ENCODE measurements at regions not wholly inside any gene's neighbourhood (a gene's known extent, or its start where the extent isn't known, plus 50 kb on each side); places are given as distances from the start of the nearest gene placed in this dataset.

DNA sequence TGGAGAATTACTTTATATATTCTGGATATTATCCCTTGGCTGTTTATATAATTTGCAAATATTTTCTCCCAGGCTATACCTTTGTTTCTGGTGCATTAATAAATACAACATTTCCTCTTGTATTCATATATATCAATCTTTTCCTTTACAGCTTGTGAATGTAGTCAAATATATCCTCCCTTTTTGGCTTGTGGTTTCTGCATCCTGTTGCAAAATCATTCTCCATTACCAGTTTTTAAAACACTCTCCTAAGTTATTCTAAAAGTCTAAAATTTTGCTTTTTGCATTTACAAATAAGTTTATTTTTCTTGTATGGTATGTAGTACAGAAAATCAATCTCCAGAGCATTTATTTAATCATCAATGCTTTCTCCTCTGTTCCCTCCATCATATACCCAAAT is 909.4 kb downstream of the ADGRL2 start:
- DNase-seq = no peak

DNA sequence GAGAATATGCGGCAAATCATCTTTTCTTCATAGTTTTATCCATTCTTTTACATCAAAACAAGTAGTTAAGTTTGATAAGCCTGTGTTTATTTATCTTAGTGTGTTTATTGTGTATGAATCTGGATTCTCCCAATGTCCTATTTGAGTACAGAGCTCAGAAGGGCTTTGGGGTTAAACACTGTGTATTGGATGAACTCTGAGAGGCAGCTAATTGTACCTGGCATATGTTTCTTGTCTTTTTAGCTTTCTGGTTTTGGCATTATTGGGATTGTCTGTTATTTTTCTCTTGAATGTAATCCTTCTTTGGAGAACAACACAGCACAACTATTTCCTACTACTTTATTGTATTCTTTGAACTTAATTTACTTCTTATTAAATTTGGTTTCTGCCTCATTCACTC is 906.9 kb downstream of the ADGRL2 start:
- no peak for DNase-seq

- no peak for DNase-seq
Measured at GRCh38 chr1:82706741-82707140, 906.0 kb downstream of the ADGRL2 start.

GRCh38 chr1:82704966-82705365 is 904.2 kb downstream of the ADGRL2 start:
- no peak for DNase-seq

GRCh38 chr1:82704393-82704792 is 903.7 kb downstream of the ADGRL2 start:
- DNase-seq = no peak

GRCh38 chr1:82703951-82704350 is 903.2 kb downstream of the ADGRL2 start:
- no peak for DNase-seq

GRCh38 chr1:82700476-82700875 is 899.7 kb downstream of the ADGRL2 start:
- peak; percentile 13 for DNase-seq

DNA sequence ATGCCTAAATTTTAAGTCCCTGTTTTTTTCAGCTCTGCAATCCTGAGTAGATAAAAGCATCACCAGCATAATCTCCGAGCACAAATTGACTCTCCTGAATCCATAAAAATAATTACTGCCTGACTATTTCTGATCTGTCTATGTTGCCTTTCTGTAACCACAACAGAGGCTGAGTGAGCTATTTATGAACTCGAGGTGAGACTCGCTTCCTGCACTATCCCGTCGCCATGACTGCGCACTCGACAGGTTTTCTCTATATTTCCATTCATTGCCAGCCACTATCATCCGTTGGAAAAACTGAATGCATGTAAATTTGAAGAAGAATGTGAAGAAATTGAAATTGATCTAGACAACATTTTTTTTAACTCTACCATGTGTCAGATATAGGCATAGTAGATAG is 897.2 kb downstream of the ADGRL2 start:
- peak; percentile 82 for DNase-seq

DNA sequence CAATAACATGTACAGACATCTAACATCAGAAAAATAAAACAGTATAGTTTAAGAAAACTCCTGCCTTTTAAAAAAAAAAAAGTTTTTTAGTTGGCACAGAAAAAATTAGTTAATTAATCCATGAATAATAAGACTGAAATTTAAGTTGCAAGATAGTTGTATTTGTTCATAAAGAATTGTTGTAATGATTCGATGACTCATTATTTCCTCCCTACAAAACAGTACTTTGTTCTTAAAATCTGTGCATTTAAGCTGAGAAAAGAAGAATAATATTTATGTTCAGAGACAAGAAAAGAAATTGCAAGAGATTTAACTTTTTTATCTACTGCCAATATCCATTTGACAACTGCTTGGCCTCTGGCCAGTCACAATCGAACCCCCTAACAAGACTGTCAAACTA is 894.7 kb downstream of the ADGRL2 start:
- no peak for DNase-seq

- DNase-seq = no peak
Measured at GRCh38 chr1:82690411-82690810, 889.7 kb downstream of the ADGRL2 start.

DNA sequence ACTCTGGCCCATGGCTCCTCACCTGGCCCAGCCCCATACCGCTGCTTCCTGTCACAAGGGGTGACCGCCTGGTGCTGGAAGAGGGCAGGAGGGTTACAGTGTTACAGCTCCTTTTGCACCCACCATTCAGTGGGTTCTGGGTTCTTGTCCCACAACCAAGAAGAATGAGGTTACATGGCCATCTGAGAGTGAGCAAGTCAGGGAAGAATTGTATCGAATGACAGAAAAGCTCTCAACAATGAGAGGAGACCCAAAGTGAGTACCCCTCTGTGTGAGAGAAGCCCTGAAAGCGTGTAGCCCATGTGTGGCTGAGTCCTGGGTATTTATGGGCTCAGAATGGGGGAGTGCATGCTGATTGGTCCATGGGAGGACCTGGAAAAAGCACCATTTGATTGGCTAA is 888.5 kb downstream of the ADGRL2 start:
- no peak for DNase-seq

DNA sequence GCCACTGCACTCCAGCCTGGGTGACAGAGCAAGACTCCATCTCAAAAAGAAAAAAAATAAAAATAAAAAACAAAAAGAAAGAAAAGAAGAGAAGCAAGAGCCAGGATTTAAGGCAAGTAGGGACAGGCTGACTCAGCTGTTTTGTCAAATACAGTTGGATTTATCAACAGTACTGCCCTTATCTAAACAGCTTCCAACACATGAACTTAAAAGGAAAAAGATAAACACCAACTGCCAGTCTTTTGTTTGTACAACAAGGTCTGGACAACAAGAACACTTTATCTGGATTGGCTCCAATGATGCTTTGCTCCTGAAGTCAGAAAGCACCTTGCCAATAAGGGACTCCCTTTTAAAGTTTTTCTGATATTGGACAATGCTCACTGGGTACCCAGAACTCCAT is 886.0 kb downstream of the ADGRL2 start:
- DNase-seq = no peak

GRCh38 chr1:82646888-82647287 is 846.2 kb downstream of the ADGRL2 start:
- no peak for DNase-seq

DNA sequence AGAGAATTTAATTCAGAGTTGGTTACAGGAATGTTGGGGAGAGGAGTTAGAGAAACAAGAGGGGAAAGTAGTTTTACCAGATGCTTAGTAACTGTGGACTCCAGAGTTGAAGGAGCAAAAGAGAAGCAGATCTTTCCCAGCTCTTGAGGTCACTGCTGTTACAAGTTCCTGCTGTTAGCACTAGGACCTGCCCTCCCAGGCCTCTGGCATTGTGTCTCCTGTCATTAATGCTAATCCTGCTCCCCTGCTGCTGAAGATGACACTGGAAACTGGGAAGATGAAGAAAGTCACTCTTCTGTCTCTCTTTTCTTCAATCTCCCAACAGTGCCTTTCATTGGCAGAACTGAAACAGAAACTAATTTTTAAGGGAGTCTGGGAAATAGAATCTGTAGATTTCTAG is 845.6 kb downstream of the ADGRL2 start:
- DNase-seq = no peak

DNA sequence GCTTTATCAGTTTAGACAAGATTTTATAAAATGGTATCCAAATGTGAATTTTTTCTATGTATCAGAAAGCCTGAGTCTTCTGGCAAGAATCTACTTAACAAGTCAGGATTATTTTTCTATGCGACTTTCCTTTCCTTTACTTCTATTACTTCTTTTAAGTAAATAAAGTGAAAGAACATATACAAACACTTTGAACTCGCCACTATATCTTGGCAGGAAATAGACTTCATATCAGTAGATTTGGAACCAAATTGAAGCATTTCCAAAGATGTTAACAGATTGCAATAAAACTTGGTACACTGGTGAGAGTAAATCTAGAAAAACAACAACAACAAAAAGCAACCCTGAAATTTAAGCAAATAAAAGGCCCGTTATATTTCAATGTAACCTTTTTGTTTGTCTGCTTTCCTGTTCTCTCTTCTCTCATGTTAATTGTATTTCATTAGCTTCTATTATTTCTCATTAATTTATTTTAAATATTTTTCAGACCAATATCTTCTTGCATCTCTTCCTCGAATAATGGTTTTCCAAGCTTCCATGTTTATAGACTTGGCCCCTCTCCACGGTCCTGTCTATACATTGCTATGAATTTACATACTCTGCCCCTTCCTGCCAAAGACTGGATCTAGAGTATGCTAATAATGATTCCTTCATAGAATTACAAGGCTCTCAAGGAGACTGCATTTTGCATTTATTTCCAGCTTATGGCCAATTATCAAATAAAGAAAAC is 843.6 kb downstream of the ADGRL2 start:
- no peak for DNase-seq

- no peak for DNase-seq
Measured at GRCh38 chr1:82640352-82640751, 839.6 kb downstream of the ADGRL2 start.

DNA sequence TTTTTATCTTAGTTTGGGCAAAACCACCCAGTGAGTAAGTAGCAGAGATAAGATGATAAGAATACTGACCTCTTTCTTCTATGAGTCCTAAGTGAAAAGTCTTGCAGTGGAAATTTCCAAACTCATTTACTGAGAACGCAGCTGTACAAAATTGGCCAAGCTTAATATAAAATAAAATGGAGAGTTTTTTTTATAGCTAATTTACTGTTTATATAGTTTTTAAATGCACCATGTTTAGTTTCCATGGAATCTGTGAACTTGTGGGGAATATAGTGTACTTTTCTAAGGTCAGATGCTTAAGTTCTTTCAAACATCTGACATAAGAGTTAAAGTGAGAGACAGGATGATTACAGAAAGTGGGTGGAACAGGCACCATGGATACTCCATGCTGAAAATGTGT is 833.5 kb downstream of the ADGRL2 start:
- no peak for DNase-seq

DNA sequence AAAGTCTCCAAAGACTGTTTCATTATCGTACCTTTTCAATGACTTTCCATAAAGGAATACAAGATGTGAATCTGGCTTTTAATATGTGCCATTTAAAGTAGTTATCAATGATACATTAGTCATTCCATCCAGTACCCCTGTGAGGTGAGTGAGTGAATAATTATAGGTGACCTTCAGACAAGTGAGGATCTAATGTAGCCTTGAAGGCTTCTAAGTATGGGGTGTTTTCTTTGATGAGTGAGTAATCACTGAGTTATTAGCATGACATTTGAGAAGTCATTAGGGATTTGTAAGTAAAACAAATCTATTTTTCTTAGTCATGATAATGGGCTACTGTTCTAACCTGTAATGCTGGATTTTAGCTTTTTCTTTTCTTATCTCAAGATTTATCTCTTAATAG is 831.4 kb downstream of the ADGRL2 start:
- peak; percentile 44 for DNase-seq

GRCh38 chr1:82628887-82629286 is 828.2 kb downstream of the ADGRL2 start:
- no peak for DNase-seq

DNA sequence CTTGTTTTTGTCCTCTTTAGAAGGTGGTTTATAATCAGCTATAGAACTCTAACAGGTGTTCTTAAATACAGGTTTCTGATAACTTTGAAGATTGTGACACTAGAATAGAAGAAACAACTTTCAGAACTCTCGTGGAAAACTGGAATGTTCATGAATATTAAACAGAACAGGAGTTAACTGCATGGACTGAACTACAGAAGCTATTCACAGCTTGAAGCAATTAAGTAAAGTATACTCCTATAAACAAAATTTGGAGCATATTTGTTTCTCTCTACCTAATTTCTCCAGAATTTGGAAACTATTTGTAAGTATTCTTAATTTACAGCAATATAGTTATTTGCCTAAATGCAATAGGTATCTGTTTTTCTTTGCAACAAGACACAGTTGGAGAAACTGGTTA is 824.8 kb downstream of the ADGRL2 start:
- DNase-seq = no peak

GRCh38 chr1:82621076-82621475 is 820.3 kb downstream of the ADGRL2 start:
- no peak for DNase-seq

DNA sequence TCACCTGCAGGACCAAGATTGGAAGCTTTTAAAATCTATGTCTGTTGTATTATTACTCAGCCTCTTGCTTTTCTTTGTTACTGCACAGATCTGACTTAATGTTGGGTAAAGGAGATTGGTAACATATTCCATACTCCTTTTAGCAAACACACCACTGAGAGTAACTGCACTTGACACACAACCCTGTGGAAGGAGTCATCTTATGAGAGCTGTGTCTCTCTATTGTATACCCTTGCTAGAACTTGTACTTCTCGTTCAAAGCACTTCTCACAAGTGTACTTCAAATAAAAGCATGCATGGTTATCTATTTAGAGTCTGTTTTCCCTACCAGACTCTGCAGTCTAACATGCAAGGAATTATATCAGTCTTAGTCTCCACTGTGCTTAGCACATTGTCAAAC is 813.4 kb downstream of the ADGRL2 start:
- no peak for DNase-seq

DNA sequence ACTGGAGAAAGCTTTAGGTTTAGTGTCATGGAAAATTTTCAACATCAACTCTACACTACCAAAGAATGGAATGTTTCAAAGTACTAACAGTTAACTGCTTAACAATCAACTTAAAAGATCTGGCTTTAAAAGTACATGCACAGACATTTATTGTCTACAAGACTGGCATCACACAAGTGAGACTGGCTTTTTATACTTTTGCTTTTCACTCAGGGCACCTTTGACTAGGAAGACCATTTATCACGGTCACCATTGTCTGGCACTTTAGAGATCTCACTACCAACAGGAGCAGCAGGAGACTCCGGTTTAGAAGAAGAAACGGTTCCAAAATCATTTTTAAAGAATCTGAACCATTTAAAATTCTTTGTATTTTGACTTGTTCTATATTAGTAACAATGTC is 812.3 kb downstream of the ADGRL2 start:
- DNase-seq = no peak

DNA sequence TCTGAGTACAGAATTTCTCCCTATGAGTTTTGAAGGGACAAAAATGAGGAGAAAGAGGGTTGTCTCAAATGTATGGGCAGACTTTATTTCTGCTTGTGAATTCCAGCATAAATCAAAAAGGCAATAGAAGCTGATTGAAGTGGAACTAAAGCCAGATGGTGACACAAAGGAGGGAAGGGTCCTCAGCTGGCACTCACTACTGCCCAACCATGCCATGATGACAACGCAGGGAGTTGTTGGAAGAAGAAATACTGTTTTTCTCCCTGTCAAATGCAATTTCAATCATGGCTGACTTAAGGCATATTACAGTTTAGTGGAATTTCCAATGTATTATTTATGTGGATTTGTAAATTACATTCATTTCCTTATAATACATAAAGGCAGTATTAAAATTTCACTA is 805.8 kb downstream of the ADGRL2 start:
- DNase-seq = no peak

DNA sequence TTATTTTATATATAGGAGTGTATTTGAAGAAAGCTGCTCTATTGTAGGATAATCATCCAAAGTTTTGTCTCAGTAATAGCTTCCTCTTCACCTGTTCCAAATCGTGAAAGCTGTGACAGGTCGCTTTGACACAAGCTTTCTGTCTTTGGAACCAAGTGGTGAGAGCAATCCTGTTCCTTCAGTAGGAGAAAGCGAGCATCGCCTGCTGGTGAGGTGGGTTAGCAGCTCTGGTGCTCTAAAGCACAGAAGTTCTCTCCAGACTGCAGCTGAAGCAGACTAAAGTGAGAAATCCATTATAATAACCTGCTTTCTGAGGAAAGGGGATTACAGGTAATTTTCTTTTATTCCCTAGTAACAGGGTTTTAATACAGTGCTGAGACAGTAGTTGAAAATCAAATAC is 803.8 kb downstream of the ADGRL2 start:
- DNase-seq = no peak

DNA sequence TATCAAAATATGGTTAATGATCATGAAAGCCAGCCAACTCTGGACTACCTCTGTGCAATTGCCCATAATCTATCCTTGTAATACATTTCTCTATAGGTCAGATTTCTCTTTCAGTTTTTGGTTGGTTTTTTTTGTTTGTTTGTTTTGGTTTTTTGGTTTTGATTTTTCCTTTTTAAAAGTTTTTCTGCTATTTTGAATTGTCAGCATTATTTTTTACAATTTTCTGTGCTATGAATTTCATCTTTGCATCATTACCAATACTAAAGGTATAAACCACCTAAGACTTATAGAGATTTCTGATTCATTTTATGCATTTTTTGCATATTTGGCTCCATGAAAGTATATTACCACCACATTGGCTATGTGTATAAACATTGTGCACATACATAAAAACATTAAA is 799.6 kb downstream of the ADGRL2 start:
- no peak for DNase-seq

Measured in NCI-H1105 treated with DMSO at 0.1 percent for 48 hours (cell line).